ENCODE measurements at regions not wholly inside any gene's neighbourhood (a gene's known extent, or its start where the extent isn't known, plus 50 kb on each side); places are given as distances from the start of the nearest gene placed in this dataset.

- Histone ChIP-seq H3K27me3 (replicated peaks; ENCODE audit: insufficient read depth) (no peaks in the 10 kb centered on the region), H3K4me3 (no peak overlapping the region), H3K4me2 (ENCODE audit: unreplicated experiment) (no peak overlapping the region), H3K9ac (no peak overlapping the region), H3K27ac (no peak overlapping the region), H3F3A (ENCODE audit: insufficient read depth) (no peaks in the 10 kb centered on the region), H2AFZ (no peak overlapping the region), H3K9me3 (ENCODE audit: low read depth) (peaks cover 2% of the 10 kb centered on the region), H3K79me2 (ENCODE audit: insufficient read depth) (no peaks in the 10 kb centered on the region), H4K20me1 (ENCODE audit: insufficient read depth) (no peaks in the 10 kb centered on the region), H3K9me2 (ENCODE audit: insufficient read depth) (no peaks in the 10 kb centered on the region), H3K4me1 (ENCODE audit: insufficient read depth) (no peaks in the 10 kb centered on the region), H3K36me3 (ENCODE audit: low read depth) (no peaks in the 10 kb centered on the region)
- 36 to 40% methylated on average over 6 of the region's 6 CpGs for WGBS, 2 experiments (ENCODE audit: low coverage in 1 of 2, low lambda C conversion rate in 2 of 2, missing lambda C conversion rate in 2 of 2)
- no peak for TF ChIP-seq EZH2 (IDR thresholded peaks at IDR 0.05; ENCODE audit: insufficient read depth, poor library complexity, severe bottlenecking)
- no peak for TF ChIP-seq EZH2phosphoT487 (IDR thresholded peaks at IDR 0.05; ENCODE audit: insufficient read depth, low read depth)
- no peak for DNase-seq
- in situ Hi-C loops (cut with MboI): no loop called here
Measured at GRCh38 chr4:32002037-32002747, 1282.0 kb downstream of the PCDH7 start.

- no peaks in the 10 kb centered on the region for H4K20me1 ChIP-seq (ENCODE audit: insufficient read depth)
- no peak overlapping the region for H3K4me3 ChIP-seq
- 33 to 53% methylated on average over 1 of the region's 1 CpG for WGBS, 2 experiments (ENCODE audit: low coverage in 1 of 2, low lambda C conversion rate in 2 of 2, missing lambda C conversion rate in 2 of 2)
- H2AFZ ChIP-seq: no peak overlapping the region
- no peaks in the 10 kb centered on the region for H3K27me3 ChIP-seq (replicated peaks; ENCODE audit: insufficient read depth)
- no peak for DNase-seq
- in situ Hi-C loops (cut with MboI): no loop called here
- H3K9ac ChIP-seq: no peak overlapping the region
- H3K4me2 ChIP-seq (ENCODE audit: unreplicated experiment): no peak overlapping the region
- no peaks in the 10 kb centered on the region for H3K4me1 ChIP-seq (ENCODE audit: insufficient read depth)
- H3K27ac ChIP-seq: no peak overlapping the region
- no peaks in the 10 kb centered on the region for H3K36me3 ChIP-seq (ENCODE audit: low read depth)
- no peaks in the 10 kb centered on the region for H3K79me2 ChIP-seq (ENCODE audit: insufficient read depth)
- H3K9me3 ChIP-seq (ENCODE audit: low read depth): peaks cover 2% of the 10 kb centered on the region
- TF ChIP-seq EZH2phosphoT487 (IDR thresholded peaks at IDR 0.05; ENCODE audit: insufficient read depth, low read depth) (no peak), EZH2 (IDR thresholded peaks at IDR 0.05; ENCODE audit: insufficient read depth, poor library complexity, severe bottlenecking) (no peak)
- H3K9me2 ChIP-seq (ENCODE audit: insufficient read depth): no peaks in the 10 kb centered on the region
- no peaks in the 10 kb centered on the region for H3F3A ChIP-seq (ENCODE audit: insufficient read depth)
Measured at GRCh38 chr4:32003548-32003947, 1283.4 kb downstream of the PCDH7 start.

GRCh38 chr4:32010221-32010620 is 1290.1 kb downstream of the PCDH7 start:
- in situ Hi-C loops (cut with MboI): no loop called here
- Histone ChIP-seq H3K4me2 (ENCODE audit: unreplicated experiment) (no peak overlapping the region), H3K4me1 (ENCODE audit: insufficient read depth) (no peaks in the 10 kb centered on the region), H3K27me3 (replicated peaks; ENCODE audit: insufficient read depth) (no peaks in the 10 kb centered on the region), H3F3A (ENCODE audit: insufficient read depth) (no peaks in the 10 kb centered on the region), H2AFZ (no peak overlapping the region), H3K27ac (no peak overlapping the region), H4K20me1 (ENCODE audit: insufficient read depth) (no peaks in the 10 kb centered on the region), H3K36me3 (ENCODE audit: low read depth) (no peaks in the 10 kb centered on the region), H3K9me2 (ENCODE audit: insufficient read depth) (no peaks in the 10 kb centered on the region), H3K9me3 (ENCODE audit: low read depth) (no peaks in the 10 kb centered on the region), H3K9ac (no peak overlapping the region), H3K79me2 (ENCODE audit: insufficient read depth) (no peaks in the 10 kb centered on the region), H3K4me3 (no peak overlapping the region)
- WGBS, 2 experiments (ENCODE audit: low coverage in 1 of 2, low lambda C conversion rate in 2 of 2, missing lambda C conversion rate in 2 of 2): 42 to 43% methylated on average over 3 of the region's 3 CpGs
- TF ChIP-seq EZH2phosphoT487 (IDR thresholded peaks at IDR 0.05; ENCODE audit: insufficient read depth, low read depth): no peak
- TF ChIP-seq EZH2 (IDR thresholded peaks at IDR 0.05; ENCODE audit: insufficient read depth, poor library complexity, severe bottlenecking): no peak
- no peak for DNase-seq

- no peaks in the 10 kb centered on the region for H3K9me2 ChIP-seq (ENCODE audit: insufficient read depth)
- in situ Hi-C loops (cut with MboI): no loop called here
- no peaks in the 10 kb centered on the region for H4K20me1 ChIP-seq (ENCODE audit: insufficient read depth)
- no peak overlapping the region for H3K4me3 ChIP-seq
- no peaks in the 10 kb centered on the region for H3K79me2 ChIP-seq (ENCODE audit: insufficient read depth)
- TF ChIP-seq EZH2phosphoT487 (IDR thresholded peaks at IDR 0.05; ENCODE audit: insufficient read depth, low read depth) (no peak), EZH2 (IDR thresholded peaks at IDR 0.05; ENCODE audit: insufficient read depth, poor library complexity, severe bottlenecking) (no peak)
- DNase-seq: no peak
- H3K4me2 ChIP-seq (ENCODE audit: unreplicated experiment): no peak overlapping the region
- H3K27me3 ChIP-seq (replicated peaks; ENCODE audit: insufficient read depth): no peaks in the 10 kb centered on the region
- H3K36me3 ChIP-seq (ENCODE audit: low read depth): no peaks in the 10 kb centered on the region
- WGBS, 2 experiments (ENCODE audit: low coverage in 1 of 2, low lambda C conversion rate in 2 of 2, missing lambda C conversion rate in 2 of 2): 0 to 15% methylated on average over 1 of the region's 1 CpG
- no peaks in the 10 kb centered on the region for H3K9me3 ChIP-seq (ENCODE audit: low read depth)
- no peak overlapping the region for H2AFZ ChIP-seq
- H3K9ac ChIP-seq: no peak overlapping the region
- H3K4me1 ChIP-seq (ENCODE audit: insufficient read depth): no peaks in the 10 kb centered on the region
- no peak overlapping the region for H3K27ac ChIP-seq
- no peaks in the 10 kb centered on the region for H3F3A ChIP-seq (ENCODE audit: insufficient read depth)
Measured at GRCh38 chr4:32022071-32022470, 1301.9 kb downstream of the PCDH7 start.
